BE2C (cell line): ENCODE measurements at regions not wholly inside any gene's neighbourhood (a gene's known extent, or its start where the extent isn't known, plus 50 kb on each side); places are given as distances from the start of the nearest gene placed in this dataset.
"Not testable (repeated sequence)": the region's sequence is repeated elsewhere in the genome, so short reads cannot be mapped to it uniquely, and the experiment has no call there.

Experiments
- DNase-seq: peaks from one replicate; pipeline ENCODE4 v3.0.0-alpha.2; 2020
- H3K27me3 ChIP-seq: fragments of 250-450 bp; sonication (Bioruptor Pico); 2 replicates; pipeline ENCODE4 v1.5.1; 2020; ENCODE audit warnings: mild to moderate bottlenecking
- H3K36me3 ChIP-seq: fragments of 250-450 bp; sonication (Bioruptor Pico); 2 replicates; pipeline ENCODE4 v1.5.1; 2020; ENCODE audit warnings: mild to moderate bottlenecking
- H3K4me1 ChIP-seq: fragments of 250-450 bp; sonication (Bioruptor Pico); 2 replicates; pipeline ENCODE4 v1.5.1; 2020
- H3K4me3 ChIP-seq: 2 replicates; pipeline ENCODE4 v1.5.1; 2011; ENCODE audit warnings: low read depth, low read length
- H3K9me3 ChIP-seq: fragments of 250-450 bp; sonication (Bioruptor Pico); 2 replicates; pipeline ENCODE4 v1.5.1; 2020
- TF ChIP-seq, protein P1 (sequence below): IDR thresholded peaks from 2 replicates; pipeline ENCODE4 v1.5.1; 2012; ENCODE audit warnings: mild to moderate bottlenecking, low read depth, low read length

DNA sequence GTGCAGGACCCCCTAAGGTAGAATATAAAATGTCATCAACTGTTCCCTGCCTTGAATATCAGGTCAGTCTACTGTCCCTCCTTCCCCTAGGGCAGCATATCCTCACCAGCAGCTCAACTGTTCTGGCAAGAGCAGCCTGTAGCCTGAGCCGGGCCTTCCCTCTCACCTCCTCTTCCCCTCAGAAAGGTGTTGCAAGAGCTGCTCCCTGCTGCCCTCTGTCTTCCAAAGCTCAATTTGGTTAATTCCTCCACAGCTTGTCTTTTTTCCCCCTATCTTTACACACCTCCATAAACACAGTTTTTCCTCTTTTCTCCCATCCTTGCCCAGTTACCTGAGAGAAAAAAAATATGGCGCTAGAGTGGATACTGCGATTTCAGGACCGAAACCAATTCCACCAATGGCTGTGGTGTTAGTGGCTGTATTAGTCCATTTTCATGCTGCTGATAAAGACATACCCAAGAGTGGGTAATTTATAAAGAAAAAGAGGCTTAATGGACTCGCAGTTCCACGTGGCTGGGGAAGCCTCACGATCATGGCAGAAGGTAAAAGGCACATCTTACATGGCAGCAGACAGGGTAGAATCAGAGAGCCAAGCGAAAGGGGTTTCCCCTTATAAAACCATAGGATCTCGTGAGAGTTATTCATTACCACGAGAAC lies 184.7 kb downstream of the MREG start:
- Histone ChIP-seq H3K4me1 (peaks cover 3% of the 10 kb centered on the region; the same call in 1 of the 2 replicates), H3K36me3 (no peaks in the 10 kb centered on the region)

GRCh38 chr2:215826838-215827441 lies 186.4 kb downstream of the MREG start:
- Histone ChIP-seq H3K4me3 (no peak overlapping the region), H3K27me3 (no peaks in the 10 kb centered on the region), H3K36me3 (no peaks in the 10 kb centered on the region), H3K9me3 (no peaks in the 10 kb centered on the region), H3K4me1 (peaks cover 3% of the 10 kb centered on the region; the same call in 1 of the 2 replicates)
- DNase-seq, result no peak
- TF ChIP-seq, protein P1, sequence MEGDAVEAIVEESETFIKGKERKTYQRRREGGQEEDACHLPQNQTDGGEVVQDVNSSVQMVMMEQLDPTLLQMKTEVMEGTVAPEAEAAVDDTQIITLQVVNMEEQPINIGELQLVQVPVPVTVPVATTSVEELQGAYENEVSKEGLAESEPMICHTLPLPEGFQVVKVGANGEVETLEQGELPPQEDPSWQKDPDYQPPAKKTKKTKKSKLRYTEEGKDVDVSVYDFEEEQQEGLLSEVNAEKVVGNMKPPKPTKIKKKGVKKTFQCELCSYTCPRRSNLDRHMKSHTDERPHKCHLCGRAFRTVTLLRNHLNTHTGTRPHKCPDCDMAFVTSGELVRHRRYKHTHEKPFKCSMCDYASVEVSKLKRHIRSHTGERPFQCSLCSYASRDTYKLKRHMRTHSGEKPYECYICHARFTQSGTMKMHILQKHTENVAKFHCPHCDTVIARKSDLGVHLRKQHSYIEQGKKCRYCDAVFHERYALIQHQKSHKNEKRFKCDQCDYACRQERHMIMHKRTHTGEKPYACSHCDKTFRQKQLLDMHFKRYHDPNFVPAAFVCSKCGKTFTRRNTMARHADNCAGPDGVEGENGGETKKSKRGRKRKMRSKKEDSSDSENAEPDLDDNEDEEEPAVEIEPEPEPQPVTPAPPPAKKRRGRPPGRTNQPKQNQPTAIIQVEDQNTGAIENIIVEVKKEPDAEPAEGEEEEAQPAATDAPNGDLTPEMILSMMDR, result no peak

More for the DNA sequence above, 184.7 kb downstream of the MREG start:
- Histone ChIP-seq H3K27me3 (no peaks in the 10 kb centered on the region), H3K9me3 (no peaks in the 10 kb centered on the region), H3K4me3 (no peak overlapping the region)
- TF ChIP-seq, protein P1, result peak; percentile 86
- peak; percentile 66 for DNase-seq

- TF ChIP-seq, protein P1, result no peak
- peaks cover 3% of the 10 kb centered on the region; the same call in 1 of the 2 replicates for H3K4me1 ChIP-seq
- no peaks in the 10 kb centered on the region for H3K36me3 ChIP-seq
- no peaks in the 10 kb centered on the region for H3K9me3 ChIP-seq
- no peak for DNase-seq
- no peak overlapping the region for H3K4me3 ChIP-seq
- no peaks in the 10 kb centered on the region for H3K27me3 ChIP-seq
Measured at GRCh38 chr2:215826376-215826775, 187.0 kb downstream of the MREG start.

DNA sequence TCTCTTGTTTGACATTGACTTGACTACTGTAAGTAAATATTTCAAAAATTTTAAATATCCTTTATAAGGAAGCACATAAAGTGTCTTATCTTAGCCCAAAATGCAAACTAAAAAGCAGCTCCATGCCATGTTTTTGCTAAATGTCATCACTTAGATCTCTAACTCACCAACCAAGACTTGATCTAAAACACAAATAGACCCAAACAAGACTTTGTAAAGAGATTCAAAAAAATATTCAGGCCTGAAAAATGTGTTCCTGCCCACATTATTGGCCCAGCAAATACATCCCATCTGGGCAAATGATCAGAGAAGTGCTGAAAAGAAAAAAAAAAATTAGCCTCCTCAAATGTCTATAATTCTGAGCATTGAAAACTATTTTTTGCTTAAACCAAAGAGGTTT lies 187.6 kb downstream of the MREG start:
- H3K4me3 ChIP-seq, result no peak overlapping the region
- H3K36me3 ChIP-seq, result no peaks in the 10 kb centered on the region
- DNase-seq, result no peak
- peaks cover 3% of the 10 kb centered on the region; the same call in 1 of the 2 replicates for H3K4me1 ChIP-seq
- no peaks in the 10 kb centered on the region for H3K9me3 ChIP-seq
- TF ChIP-seq, protein P1, result no peak
- H3K27me3 ChIP-seq, result no peaks in the 10 kb centered on the region

DNA sequence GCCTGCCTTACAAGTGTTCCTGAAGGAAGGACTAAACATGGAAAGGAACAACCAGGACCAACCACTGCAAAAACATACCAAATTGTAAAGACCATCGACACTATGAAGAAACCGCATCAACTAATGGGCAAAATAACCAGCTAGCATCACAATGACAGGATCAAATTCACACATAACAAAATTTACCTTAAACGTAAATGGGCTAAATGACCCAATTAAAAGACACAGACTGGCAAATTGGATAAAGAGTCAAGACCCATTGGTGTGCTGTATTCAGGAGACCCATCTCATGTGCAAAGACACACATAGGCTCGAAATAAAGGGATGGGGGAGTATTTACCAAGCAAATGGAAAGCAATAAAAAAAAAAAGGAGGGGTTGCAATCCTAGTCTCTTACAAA lies 192.1 kb downstream of the MREG start:
- not testable (repeated sequence) for DNase-seq, H3K4me3 ChIP-seq, H3K36me3 ChIP-seq, H3K9me3 ChIP-seq, H3K4me1 ChIP-seq, H3K27me3 ChIP-seq

- H3K27me3 ChIP-seq, H3K36me3 ChIP-seq, H3K4me3 ChIP-seq, H3K9me3 ChIP-seq, DNase-seq, H3K4me1 ChIP-seq: not testable (repeated sequence)
Measured at GRCh38 chr2:215819713-215820112, 193.6 kb downstream of the MREG start.

DNA sequence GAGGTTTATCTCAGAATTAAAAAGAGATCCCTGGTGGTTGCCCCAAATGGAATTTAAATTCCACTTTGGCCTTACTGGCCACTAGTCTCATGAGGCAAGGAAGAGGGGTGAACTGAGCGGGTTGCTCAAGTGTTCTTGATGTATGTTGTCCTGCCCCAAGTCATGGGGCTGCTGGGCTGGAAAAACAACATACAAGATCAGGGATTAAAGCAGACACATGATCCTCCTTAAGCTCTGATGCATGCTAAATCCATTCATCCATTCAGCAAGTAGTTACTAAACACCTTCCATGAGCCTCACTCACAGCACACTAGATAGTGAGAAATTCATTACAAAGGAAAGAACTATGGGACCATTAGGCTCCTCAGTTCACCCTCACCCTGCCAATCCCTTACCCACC lies 196.3 kb downstream of the MREG start:
- Histone ChIP-seq H3K4me1 (no peaks in the 10 kb centered on the region), H3K27me3 (no peaks in the 10 kb centered on the region)
- TF ChIP-seq, protein P1, result no peak

More for the DNA sequence above, 196.3 kb downstream of the MREG start:
- no peaks in the 10 kb centered on the region; the same call in 1 of the 2 replicates for H3K9me3 ChIP-seq
- no peak for DNase-seq
- H3K4me3 ChIP-seq, result no peak overlapping the region
- no peaks in the 10 kb centered on the region for H3K36me3 ChIP-seq
